ENCODE measurements at regions not wholly inside any gene's neighbourhood (a gene's known extent, or its start where the extent isn't known, plus 50 kb on each side); places are given as distances from the start of the nearest gene placed in this dataset.

DNA sequence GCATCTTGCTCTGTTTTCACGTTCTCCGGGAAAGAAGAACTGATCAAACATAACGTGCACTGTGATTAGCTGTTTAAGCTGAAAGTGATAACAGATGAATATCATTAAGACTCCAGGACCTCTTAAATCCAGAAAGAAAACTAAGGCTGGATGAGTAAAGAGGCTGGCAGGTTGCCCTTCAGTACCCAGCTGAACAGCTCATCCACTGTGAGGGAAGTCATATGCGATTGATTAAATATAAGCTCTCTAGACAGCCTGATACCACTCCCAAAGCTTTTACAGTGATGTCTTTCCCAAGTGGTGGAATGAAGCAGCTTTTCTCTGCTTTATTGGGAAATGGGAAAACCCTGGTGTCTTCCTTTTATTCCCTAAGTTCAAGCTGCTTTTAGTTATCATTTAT lies 116.9 kb downstream of the EFNB2 start:
- Mint-ChIP-seq H3K27ac (no peak overlapping the region), H3K4me1 (ENCODE audit: low read depth) (peaks cover 21% of the 10 kb centered on the region), H3K27me3 (ENCODE audit: insufficient read depth) (peaks cover 10% of the 10 kb centered on the region), H3K36me3 (ENCODE audit: low read depth) (no peaks in the 10 kb centered on the region), H3K4me3 (peak overlapping the region; percentile 59), H3K9me3 (no peaks in the 10 kb centered on the region)
- TF ChIP-seq CTCF (IDR thresholded peaks at IDR 0.05): no peak
- peak; percentile 65 for DNase-seq

- Mint-ChIP-seq H3K4me3 (peak overlapping the region; percentile 47; the same call in 1 of the 2 replicates), H3K36me3 (ENCODE audit: low read depth) (no peaks in the 10 kb centered on the region), H3K27me3 (ENCODE audit: insufficient read depth) (peaks cover 10% of the 10 kb centered on the region), H3K9me3 (no peaks in the 10 kb centered on the region), H3K27ac (no peak overlapping the region), H3K4me1 (ENCODE audit: low read depth) (peaks cover 21% of the 10 kb centered on the region)
- no peak for TF ChIP-seq CTCF (IDR thresholded peaks at IDR 0.05)
- DNase-seq: no peak
These were observed 117.9 kb downstream of the EFNB2 start for GRCh38 chr13:106417467-106418110.

DNA sequence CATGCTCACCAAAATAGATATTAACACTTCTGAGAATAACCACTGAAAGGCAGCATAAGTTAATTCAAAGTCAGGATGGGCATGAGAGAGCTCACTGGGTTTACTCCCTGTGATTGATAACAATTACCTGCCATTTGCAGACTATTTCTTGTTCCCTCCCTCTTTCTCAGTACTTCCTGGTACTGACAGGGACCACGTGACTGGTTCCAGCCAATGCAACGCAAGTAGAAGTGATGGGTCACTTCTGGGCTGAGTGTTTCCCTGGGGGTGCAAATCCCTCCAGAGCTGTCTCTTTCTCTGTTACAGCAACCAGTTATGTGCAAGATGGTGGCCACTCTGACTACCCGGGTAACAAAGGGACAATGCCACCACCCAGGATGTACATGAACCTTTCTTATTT lies 118.8 kb downstream of the EFNB2 start:
- peaks cover 10% of the 10 kb centered on the region for H3K27me3 Mint-ChIP-seq (ENCODE audit: insufficient read depth)
- H3K9me3 Mint-ChIP-seq: no peaks in the 10 kb centered on the region
- no peaks in the 10 kb centered on the region for H3K36me3 Mint-ChIP-seq (ENCODE audit: low read depth)
- no peak for TF ChIP-seq CTCF (IDR thresholded peaks at IDR 0.05)
- DNase-seq: no peak
- H3K4me3 Mint-ChIP-seq: no peak overlapping the region
- H3K27ac Mint-ChIP-seq: no peak overlapping the region
- peaks cover 21% of the 10 kb centered on the region for H3K4me1 Mint-ChIP-seq (ENCODE audit: low read depth)

DNA sequence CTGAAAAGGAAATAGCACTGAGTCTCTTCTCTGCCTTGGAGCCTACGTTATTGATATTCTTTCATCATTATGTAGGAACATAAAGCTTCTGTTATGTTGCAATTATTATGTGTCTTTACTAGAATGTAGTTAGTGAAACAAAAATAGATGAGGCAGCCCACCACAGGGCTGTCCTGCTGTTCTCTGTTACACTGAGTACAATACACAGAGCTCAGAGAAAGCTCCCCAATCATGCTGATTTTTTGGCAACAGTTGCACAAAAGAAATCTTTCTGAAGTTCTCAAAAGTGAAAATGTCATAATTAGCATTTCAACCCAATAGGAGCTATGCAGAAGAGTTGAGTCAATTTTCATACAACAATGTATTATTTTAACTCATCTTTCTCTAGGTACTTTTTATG lies 119.5 kb downstream of the EFNB2 start:
- peaks cover 21% of the 10 kb centered on the region for H3K4me1 Mint-ChIP-seq (ENCODE audit: low read depth)
- H3K36me3 Mint-ChIP-seq (ENCODE audit: low read depth): no peaks in the 10 kb centered on the region
- H3K4me3 Mint-ChIP-seq: no peak overlapping the region
- no peak overlapping the region for H3K27ac Mint-ChIP-seq
- no peaks in the 10 kb centered on the region for H3K9me3 Mint-ChIP-seq
- TF ChIP-seq CTCF (IDR thresholded peaks at IDR 0.05): no peak
- DNase-seq: no peak
- H3K27me3 Mint-ChIP-seq (ENCODE audit: insufficient read depth): peaks cover 10% of the 10 kb centered on the region

- DNase-seq: no peak
- TF ChIP-seq CTCF (IDR thresholded peaks at IDR 0.05): no peak
- Mint-ChIP-seq H3K27me3 (ENCODE audit: insufficient read depth) (peaks cover 10% of the 10 kb centered on the region), H3K4me3 (no peak overlapping the region), H3K27ac (no peak overlapping the region), H3K36me3 (ENCODE audit: low read depth) (no peaks in the 10 kb centered on the region), H3K9me3 (no peaks in the 10 kb centered on the region), H3K4me1 (ENCODE audit: low read depth) (peaks cover 21% of the 10 kb centered on the region)
These were observed 120.0 kb downstream of the EFNB2 start for GRCh38 chr13:106415442-106415841.

- no peak overlapping the region for H3K27ac Mint-ChIP-seq
- H3K4me1 Mint-ChIP-seq (ENCODE audit: low read depth): no peaks in the 10 kb centered on the region
- DNase-seq: no peak
- no peaks in the 10 kb centered on the region for H3K9me3 Mint-ChIP-seq
- no peak for TF ChIP-seq CTCF (IDR thresholded peaks at IDR 0.05)
- peaks cover 7% of the 10 kb centered on the region for H3K27me3 Mint-ChIP-seq (ENCODE audit: insufficient read depth)
- no peaks in the 10 kb centered on the region for H3K36me3 Mint-ChIP-seq (ENCODE audit: low read depth)
- H3K4me3 Mint-ChIP-seq: no peak overlapping the region
These were observed 128.1 kb downstream of the EFNB2 start for GRCh38 chr13:106407338-106407737.
